A673 (cell line): ENCODE measurements at regions not wholly inside any gene's neighbourhood (a gene's known extent, or its start where the extent isn't known, plus 50 kb on each side); places are given as distances from the start of the nearest gene placed in this dataset.

ENCODE experiments used
- CTCF ChIP-seq: fragments of 300-800, 200-600 bp; sonication (generic); conservative IDR thresholded peaks from 2 replicates; pipeline ENCODE4 v1.5.1; 2017; ENCODE audit warnings: low read depth, mild to moderate bottlenecking, antibody characterized with exemption, low read length, moderate library complexity, mixed read lengths
- EZH2 ChIP-seq: fragments of 200-600 bp; sonication (generic); IDR thresholded peaks from 2 replicates; pipeline ENCODE4 v1.6.1; 2017; ENCODE audit warnings: borderline replicate concordance, low read depth, mild to moderate bottlenecking, mixed read lengths, antibody characterized with exemption, low read length; ENCODE audit not compliant: poor library complexity, severe bottlenecking

DNA sequence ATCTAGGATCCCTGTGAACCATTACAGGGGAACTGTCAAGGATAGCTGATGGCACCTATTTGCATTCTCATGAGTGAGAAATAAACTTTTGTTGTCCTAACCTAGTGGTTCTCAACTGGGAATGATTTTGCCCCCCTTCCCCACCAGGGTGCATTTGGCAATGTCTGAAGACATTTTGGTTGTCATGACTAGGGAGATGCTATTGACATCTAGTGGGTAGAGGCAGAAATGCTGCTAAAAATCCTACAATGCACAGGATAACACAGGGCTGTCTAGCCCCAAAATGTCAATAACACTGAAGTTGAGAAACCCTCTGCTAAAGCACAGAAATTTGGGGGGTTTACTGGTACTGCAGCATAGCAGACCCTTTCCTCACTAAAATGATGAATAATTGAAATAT lies 140.9 kb upstream of the SRRM4 start:
- peak; percentile 46; the same call in 1 of the 2 replicates for TF ChIP-seq CTCF
- no peak for TF ChIP-seq EZH2
